ENCODE measurements at regions not wholly inside any gene's neighbourhood (a gene's known extent, or its start where the extent isn't known, plus 50 kb on each side); places are given as distances from the start of the nearest gene placed in this dataset.

DNA sequence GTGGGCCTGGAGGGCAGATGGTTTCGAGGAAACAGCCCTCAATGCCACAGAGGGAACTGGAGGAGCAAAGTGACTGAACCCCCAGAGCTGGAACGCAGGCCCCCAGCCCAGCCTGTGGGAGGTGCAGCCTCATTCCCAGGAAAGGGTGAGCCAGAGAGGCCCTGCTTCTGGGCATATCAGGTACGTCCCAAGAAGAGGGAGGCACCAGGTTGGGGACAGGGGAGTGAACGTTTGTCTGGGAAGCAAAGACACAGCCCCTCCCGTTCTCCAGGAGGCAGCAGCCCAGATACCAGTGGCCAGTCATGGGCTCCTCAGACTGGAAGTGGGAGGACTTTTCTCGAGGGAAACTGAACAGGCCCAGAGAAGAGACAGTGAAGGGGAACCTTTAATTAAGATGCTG lies 74.3 kb upstream of the RET start:
- TF ChIP-seq, protein P1, sequence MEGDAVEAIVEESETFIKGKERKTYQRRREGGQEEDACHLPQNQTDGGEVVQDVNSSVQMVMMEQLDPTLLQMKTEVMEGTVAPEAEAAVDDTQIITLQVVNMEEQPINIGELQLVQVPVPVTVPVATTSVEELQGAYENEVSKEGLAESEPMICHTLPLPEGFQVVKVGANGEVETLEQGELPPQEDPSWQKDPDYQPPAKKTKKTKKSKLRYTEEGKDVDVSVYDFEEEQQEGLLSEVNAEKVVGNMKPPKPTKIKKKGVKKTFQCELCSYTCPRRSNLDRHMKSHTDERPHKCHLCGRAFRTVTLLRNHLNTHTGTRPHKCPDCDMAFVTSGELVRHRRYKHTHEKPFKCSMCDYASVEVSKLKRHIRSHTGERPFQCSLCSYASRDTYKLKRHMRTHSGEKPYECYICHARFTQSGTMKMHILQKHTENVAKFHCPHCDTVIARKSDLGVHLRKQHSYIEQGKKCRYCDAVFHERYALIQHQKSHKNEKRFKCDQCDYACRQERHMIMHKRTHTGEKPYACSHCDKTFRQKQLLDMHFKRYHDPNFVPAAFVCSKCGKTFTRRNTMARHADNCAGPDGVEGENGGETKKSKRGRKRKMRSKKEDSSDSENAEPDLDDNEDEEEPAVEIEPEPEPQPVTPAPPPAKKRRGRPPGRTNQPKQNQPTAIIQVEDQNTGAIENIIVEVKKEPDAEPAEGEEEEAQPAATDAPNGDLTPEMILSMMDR (IDR thresholded peaks at IDR 0.05) = no peak
- TF ChIP-seq POLR2A (IDR thresholded peaks at IDR 0.05) = no peak

Measured in lower leg skin (tissue), 3 donors.